ENCODE measurements at regions not wholly inside any gene's neighbourhood (a gene's known extent, or its start where the extent isn't known, plus 50 kb on each side); places are given as distances from the start of the nearest gene placed in this dataset.
"Not testable (repeated sequence)": the region's sequence is repeated elsewhere in the genome, so short reads cannot be mapped to it uniquely, and the experiment has no call there.

DNA sequence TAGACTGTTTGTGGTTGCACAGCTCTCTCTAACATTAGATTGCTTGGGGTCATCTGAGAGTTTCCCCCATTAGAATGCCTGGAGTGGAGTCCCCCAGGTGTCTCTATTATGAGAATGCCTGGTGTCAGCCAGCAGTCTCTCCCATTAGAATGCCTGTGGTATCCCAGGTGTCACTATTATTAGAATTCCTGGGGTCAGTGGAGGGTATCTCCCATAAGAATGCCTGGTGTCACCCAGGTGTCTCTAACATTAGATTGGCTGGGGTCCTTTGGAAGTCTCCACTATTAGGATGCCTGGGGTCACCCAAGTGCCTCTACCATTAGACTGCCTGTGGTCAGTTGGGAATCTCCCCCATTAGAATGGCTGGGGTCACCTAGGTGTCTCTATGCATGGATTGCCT lies 1495.1 kb downstream of the UQCRFS1 start:
- CTCF ChIA-PET, result no interaction called here
- TF ChIP-seq CTBP1 (IDR thresholded peaks at IDR 0.05; ENCODE audit: borderline replicate concordance) (no peak), ELF4 (IDR thresholded peaks at IDR 0.05) (no peak), SP1 (IDR thresholded peaks at IDR 0.05) (no peak), SUZ12 (IDR thresholded peaks at IDR 0.05) (no peak), TARDBP (IDR thresholded peaks at IDR 0.05) (no peak), FOXK2 (IDR thresholded peaks at IDR 0.05) (no peak), L3MBTL2 (conservative IDR thresholded peaks at IDR 0.05) (no peak), ZNF384 (IDR thresholded peaks at IDR 0.05) (no peak), FOXA1 (IDR thresholded peaks at IDR 0.05) (no peak), FOXM1 (IDR thresholded peaks at IDR 0.05; ENCODE audit: borderline replicate concordance) (no peak), ARNT (IDR thresholded peaks at IDR 0.05) (no peak), HDGF (IDR thresholded peaks at IDR 0.05; ENCODE audit: borderline replicate concordance) (no peak), LEF1 (IDR thresholded peaks at IDR 0.05; ENCODE audit: borderline replicate concordance) (no peak), BHLHE40 (IDR thresholded peaks at IDR 0.05; ENCODE audit: borderline replicate concordance) (no peak), NFRKB (IDR thresholded peaks at IDR 0.05) (no peak)
- TF ChIP-seq, protein P1, sequence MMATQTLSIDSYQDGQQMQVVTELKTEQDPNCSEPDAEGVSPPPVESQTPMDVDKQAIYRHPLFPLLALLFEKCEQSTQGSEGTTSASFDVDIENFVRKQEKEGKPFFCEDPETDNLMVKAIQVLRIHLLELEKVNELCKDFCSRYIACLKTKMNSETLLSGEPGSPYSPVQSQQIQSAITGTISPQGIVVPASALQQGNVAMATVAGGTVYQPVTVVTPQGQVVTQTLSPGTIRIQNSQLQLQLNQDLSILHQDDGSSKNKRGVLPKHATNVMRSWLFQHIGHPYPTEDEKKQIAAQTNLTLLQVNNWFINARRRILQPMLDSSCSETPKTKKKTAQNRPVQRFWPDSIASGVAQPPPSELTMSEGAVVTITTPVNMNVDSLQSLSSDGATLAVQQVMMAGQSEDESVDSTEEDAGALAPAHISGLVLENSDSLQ (IDR thresholded peaks at IDR 0.05), result no peak

DNA sequence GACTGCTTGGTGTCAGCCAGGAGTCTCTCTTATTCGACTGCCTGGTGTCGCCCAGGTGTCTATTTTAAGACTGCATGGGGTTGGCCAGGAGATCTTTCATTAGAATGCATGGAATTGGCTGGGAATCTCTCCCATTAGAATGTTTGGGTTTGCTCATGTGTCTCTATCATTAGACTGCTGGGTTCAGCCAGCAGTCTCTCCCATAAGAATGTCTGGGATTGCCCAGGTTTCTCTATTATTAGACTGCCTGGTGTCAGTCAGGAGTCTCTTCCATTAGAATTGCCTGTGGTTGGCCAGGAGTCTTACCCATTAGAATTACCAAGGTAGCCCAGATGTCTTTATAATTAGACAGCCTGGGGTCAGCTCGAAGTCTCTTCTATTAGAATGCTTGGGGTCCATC lies 1496.0 kb downstream of the UQCRFS1 start:
- POLR2A ChIA-PET, result no interaction called here

More for the DNA sequence above, 1495.1 kb downstream of the UQCRFS1 start:
- DNase-seq (ENCODE audit: extremely low spot score), result no peak
- POLR2A ChIA-PET, result no interaction called here

DNA sequence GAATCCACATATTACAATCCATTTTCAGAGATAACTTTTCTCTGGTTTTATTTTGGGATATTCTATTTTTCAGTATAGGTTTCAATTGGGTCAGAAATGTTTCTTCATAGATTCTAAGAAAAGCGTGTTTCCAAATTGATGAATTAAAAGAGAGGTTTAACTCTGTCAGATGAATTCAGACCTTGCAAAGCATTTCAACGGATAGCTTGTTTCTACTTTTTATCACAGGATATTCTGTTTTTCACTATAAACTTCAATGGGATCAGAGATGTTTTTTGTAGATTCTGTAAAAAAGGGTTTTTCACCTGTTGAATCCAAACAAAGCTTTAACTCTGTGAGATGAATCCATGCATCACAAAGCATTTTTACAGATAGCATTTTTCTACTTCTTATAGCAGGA lies 1498.1 kb downstream of the UQCRFS1 start:
- ChIA-PET CTCF (no interaction called here), POLR2A (interaction anchor here (0.5 kb wide), 1 partner anchor 1860 kb away, joined by 3 read pairs; no protein-coding TSS in a partner anchor)
- no peak for TF ChIP-seq SUZ12 (IDR thresholded peaks at IDR 0.05)
- no peak for TF ChIP-seq TARDBP (IDR thresholded peaks at IDR 0.05)
- TF ChIP-seq FOXA1 (IDR thresholded peaks at IDR 0.05), result no peak
- no peak for TF ChIP-seq FOXK2 (IDR thresholded peaks at IDR 0.05)
- TF ChIP-seq BHLHE40 (IDR thresholded peaks at IDR 0.05; ENCODE audit: borderline replicate concordance), result no peak
- no peak for TF ChIP-seq ZNF384 (IDR thresholded peaks at IDR 0.05)
- TF ChIP-seq, protein P1 (IDR thresholded peaks at IDR 0.05), result no peak
- no peak for TF ChIP-seq LEF1 (IDR thresholded peaks at IDR 0.05; ENCODE audit: borderline replicate concordance)
- no peak for DNase-seq (ENCODE audit: extremely low spot score)

More for the DNA sequence above, 1496.0 kb downstream of the UQCRFS1 start:
- CTCF ChIA-PET, result no interaction called here
- no peak for DNase-seq (ENCODE audit: extremely low spot score)
- TF ChIP-seq ELF4 (IDR thresholded peaks at IDR 0.05) (no peak), SP1 (IDR thresholded peaks at IDR 0.05) (no peak), NFRKB (IDR thresholded peaks at IDR 0.05) (no peak), FOXM1 (IDR thresholded peaks at IDR 0.05; ENCODE audit: borderline replicate concordance) (no peak), ARNT (IDR thresholded peaks at IDR 0.05) (no peak)
- TF ChIP-seq, protein P1 (IDR thresholded peaks at IDR 0.05), result no peak

DNA sequence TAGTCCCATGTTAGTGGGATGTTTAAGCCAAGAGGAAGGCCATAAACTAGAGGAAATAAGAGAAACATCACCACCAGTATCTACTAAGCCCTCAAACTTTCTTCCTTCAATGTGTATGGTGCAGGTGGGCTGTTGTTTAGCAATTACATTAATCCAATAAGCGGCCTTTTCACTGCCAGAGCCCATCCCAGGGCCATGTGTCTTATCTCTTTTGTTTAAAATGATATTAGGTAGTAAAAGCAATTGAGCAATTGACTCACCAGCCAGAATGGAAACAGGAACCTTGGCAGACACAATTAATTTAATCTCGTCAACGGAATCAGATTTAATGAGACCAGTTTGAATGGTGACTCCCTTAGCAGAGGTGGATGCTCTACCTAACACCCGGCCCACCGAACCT lies 1503.5 kb downstream of the UQCRFS1 start:
- ChIA-PET CTCF (no interaction called here), POLR2A (no interaction called here)
- TF ChIP-seq LEF1 (IDR thresholded peaks at IDR 0.05; ENCODE audit: borderline replicate concordance), result no peak
- no peak for TF ChIP-seq NFRKB (IDR thresholded peaks at IDR 0.05)
- TF ChIP-seq ARNT (IDR thresholded peaks at IDR 0.05), result no peak
- no peak for TF ChIP-seq SP1 (IDR thresholded peaks at IDR 0.05)
- no peak for TF ChIP-seq SUZ12 (IDR thresholded peaks at IDR 0.05)
- TF ChIP-seq ZNF384 (IDR thresholded peaks at IDR 0.05), result no peak
- no peak for TF ChIP-seq CTBP1 (IDR thresholded peaks at IDR 0.05; ENCODE audit: borderline replicate concordance)
- TF ChIP-seq BHLHE40 (IDR thresholded peaks at IDR 0.05; ENCODE audit: borderline replicate concordance), result no peak
- no peak for TF ChIP-seq FOXM1 (IDR thresholded peaks at IDR 0.05; ENCODE audit: borderline replicate concordance)
- TF ChIP-seq TARDBP (IDR thresholded peaks at IDR 0.05), result no peak
- TF ChIP-seq FOXA1 (IDR thresholded peaks at IDR 0.05), result no peak
- no peak for DNase-seq (ENCODE audit: extremely low spot score)

DNA sequence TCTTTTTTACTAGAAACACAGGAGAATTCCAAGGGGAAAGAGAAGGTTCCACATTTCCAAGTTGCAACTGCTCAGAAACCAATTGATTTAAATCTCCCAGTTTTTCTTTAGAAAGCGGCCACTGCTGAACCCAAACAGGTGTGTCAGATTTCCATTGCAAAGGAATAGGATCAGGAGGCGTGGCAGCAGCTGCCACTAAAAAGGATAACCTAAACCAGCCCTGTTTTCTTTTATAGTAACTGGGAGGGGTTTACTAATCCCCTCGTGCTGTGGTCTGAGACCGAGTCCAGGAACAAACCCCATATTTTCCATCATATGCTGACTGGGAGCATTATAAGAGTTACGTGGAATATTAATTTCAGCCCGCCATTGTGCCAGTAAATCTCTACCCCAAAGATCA lies 1504.0 kb downstream of the UQCRFS1 start:
- DNase-seq (ENCODE audit: extremely low spot score); CTCF ChIA-PET; POLR2A ChIA-PET: not testable (repeated sequence)

DNA sequence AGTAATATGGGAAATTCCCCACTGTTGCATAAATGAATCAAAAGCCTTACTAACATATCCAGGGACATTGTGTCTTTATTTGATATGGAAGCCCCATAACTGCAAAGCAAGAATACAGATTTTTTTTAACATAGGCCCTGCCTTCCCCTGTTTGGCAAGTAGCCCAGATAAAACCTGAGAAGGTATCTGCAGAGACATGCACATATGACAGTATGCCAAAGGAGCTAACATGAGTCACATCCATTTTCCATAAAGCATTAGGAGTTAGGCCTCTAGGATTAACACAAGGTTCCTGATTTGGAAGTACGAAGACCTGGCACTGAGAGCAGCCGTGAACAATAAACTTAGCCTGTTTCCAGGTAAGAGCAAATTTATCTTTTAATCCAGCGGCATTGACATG lies 1505.9 kb downstream of the UQCRFS1 start:
- DNase-seq (ENCODE audit: extremely low spot score); CTCF ChIA-PET; POLR2A ChIA-PET: not testable (repeated sequence)

DNA sequence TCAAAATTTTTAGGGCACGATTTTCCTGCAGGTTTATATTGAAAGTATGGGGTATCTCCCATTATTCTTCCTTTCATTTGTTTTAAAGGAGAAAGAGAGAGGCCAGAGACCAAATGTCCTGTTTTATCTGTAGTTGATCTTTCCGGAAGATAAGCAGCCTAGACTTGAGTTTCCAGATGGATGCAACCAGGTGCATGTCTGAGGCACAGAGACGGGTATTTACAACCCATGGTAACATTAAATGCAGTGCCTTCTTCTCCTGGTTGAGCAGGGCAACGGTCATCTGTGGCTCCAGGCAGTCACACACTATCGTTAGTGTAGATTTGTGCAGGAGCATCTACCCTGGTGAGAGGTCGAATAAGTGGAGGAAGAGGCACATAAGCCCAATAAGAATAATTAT lies 1507.1 kb downstream of the UQCRFS1 start:
- CTCF ChIA-PET, result no interaction called here

More for the DNA sequence above, 1507.1 kb downstream of the UQCRFS1 start:
- POLR2A ChIA-PET, result no interaction called here
- no peak for DNase-seq (ENCODE audit: extremely low spot score)
- TF ChIP-seq BHLHE40 (IDR thresholded peaks at IDR 0.05; ENCODE audit: borderline replicate concordance) (no peak), FOXM1 (IDR thresholded peaks at IDR 0.05; ENCODE audit: borderline replicate concordance) (no peak), LEF1 (IDR thresholded peaks at IDR 0.05; ENCODE audit: borderline replicate concordance) (no peak), FOXK2 (IDR thresholded peaks at IDR 0.05) (no peak), ELF4 (IDR thresholded peaks at IDR 0.05) (no peak), ZNF384 (IDR thresholded peaks at IDR 0.05) (no peak), L3MBTL2 (conservative IDR thresholded peaks at IDR 0.05) (no peak), HDGF (IDR thresholded peaks at IDR 0.05; ENCODE audit: borderline replicate concordance) (no peak), SP1 (IDR thresholded peaks at IDR 0.05) (no peak), CTBP1 (IDR thresholded peaks at IDR 0.05; ENCODE audit: borderline replicate concordance) (no peak), NFRKB (IDR thresholded peaks at IDR 0.05) (no peak), FOXA1 (IDR thresholded peaks at IDR 0.05) (no peak), TARDBP (IDR thresholded peaks at IDR 0.05) (no peak), SUZ12 (IDR thresholded peaks at IDR 0.05) (no peak), ARNT (IDR thresholded peaks at IDR 0.05) (no peak)
- TF ChIP-seq, protein P1 (IDR thresholded peaks at IDR 0.05), result no peak
